Activated naive CD8-positive, alpha-beta T cell treated with anti-CD3 and anti-CD28 coated beads, Interleukin-2, amount 10 ng/mL, durations not matched to agents 7 days and 5 days (primary cell): ENCODE measurements at regions not wholly inside any gene's neighbourhood (a gene's known extent, or its start where the extent isn't known, plus 50 kb on each side); places are given as distances from the start of the nearest gene placed in this dataset.
A peak's percentile ranks its signal among the peaks of the same experiment; 100 is the strongest.
"Not testable (repeated sequence)": the region's sequence is repeated elsewhere in the genome, so short reads cannot be mapped to it uniquely, and the experiment has no call there.

ENCODE experiments used
- ATAC-seq: fragments of 150-1000 bp; cut with Tn5 transposase; one replicate; pipeline ENCODE4 v1.10.0; 2021; ENCODE audit warnings: low read depth, moderate library complexity
- POLR2A ChIA-PET: fragments of 350-600 bp; sonication (Branson Sonifier 250); formaldehyde crosslinking; loops from one replicate; lab custom pipeline; 2021; ENCODE audit warnings: antibody characterized with exemption; lab: Charles Lee
- DNase-seq: peaks from one replicate; pipeline ENCODE4 v3.0.0; 2021
- H3K27ac Mint-ChIP-seq: one replicate; pipeline ENCODE4 v1.8.0; 2022; ENCODE audit warnings: mild to moderate bottlenecking, mixed read lengths
- H3K27me3 Mint-ChIP-seq: one replicate; pipeline ENCODE4 v1.8.0; 2022; ENCODE audit warnings: mild to moderate bottlenecking, moderate library complexity, mixed read lengths
- H3K36me3 Mint-ChIP-seq: one replicate; pipeline ENCODE4 v1.8.0; 2021; ENCODE audit warnings: mild to moderate bottlenecking, mixed read lengths
- H3K4me1 Mint-ChIP-seq: one replicate; pipeline ENCODE4 v1.8.0; 2021; ENCODE audit warnings: mixed read lengths
- H3K4me3 Mint-ChIP-seq: one replicate; pipeline ENCODE4 v1.8.0; 2022; ENCODE audit warnings: mild to moderate bottlenecking, moderate library complexity, mixed read lengths
- H3K9me3 Mint-ChIP-seq: one replicate; pipeline ENCODE4 v1.8.0; 2021; ENCODE audit warnings: mixed read lengths

DNA sequence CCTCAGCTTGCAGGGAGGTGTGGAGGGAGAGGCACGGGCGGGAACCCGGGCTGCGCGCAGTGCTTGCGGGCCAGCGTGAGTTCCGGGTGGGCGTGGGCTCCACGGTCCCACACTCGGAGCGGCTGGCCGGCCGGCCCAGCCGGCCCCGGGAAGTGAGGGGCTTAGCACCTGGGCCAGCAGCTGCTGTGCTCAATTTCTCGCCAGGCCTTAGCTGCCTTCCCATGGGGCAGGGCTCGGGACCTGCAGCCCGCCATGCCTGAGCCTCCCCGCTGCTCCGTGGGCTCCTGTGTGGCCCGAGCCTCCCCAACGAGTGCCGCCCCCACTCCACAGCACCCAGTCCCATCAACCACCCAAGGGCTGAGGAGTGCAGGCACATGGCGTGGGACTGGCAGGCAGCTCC lies 83.0 kb upstream of the CDCA7L start:
- H3K4me3 Mint-ChIP-seq, H3K36me3 Mint-ChIP-seq, H3K27me3 Mint-ChIP-seq, H3K9me3 Mint-ChIP-seq, DNase-seq, POLR2A ChIA-PET, ATAC-seq, H3K4me1 Mint-ChIP-seq, H3K27ac Mint-ChIP-seq: not testable (repeated sequence)

DNA sequence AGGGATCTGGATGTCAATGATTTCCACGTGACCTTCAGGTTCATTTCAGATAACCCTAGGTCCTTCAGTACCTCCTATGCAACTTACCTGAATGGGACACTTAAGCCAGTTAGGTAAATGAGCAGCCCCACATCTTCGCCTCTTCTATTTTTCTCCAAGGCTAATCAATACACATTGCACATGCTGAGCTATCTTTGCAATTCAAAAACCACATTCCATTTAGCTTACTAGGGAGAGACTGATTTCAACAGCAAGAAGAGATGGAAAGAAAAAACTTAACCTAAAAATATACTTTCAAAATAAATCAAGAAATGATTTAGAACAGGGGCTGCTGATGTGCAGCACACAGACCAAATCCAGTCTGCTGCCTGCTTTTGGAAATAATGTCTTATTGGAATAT lies 81.8 kb upstream of the CDCA7L start:
- Mint-ChIP-seq H3K4me3 (no peak overlapping the region), H3K36me3 (no peaks in the 10 kb centered on the region), H3K27ac (no peak overlapping the region), H3K9me3 (no peaks in the 10 kb centered on the region), H3K27me3 (peaks cover 5% of the 10 kb centered on the region), H3K4me1 (no peaks in the 10 kb centered on the region)
- ATAC-seq (no peak), DNase-seq (no peak)
- POLR2A ChIA-PET, result no interaction called here

DNA sequence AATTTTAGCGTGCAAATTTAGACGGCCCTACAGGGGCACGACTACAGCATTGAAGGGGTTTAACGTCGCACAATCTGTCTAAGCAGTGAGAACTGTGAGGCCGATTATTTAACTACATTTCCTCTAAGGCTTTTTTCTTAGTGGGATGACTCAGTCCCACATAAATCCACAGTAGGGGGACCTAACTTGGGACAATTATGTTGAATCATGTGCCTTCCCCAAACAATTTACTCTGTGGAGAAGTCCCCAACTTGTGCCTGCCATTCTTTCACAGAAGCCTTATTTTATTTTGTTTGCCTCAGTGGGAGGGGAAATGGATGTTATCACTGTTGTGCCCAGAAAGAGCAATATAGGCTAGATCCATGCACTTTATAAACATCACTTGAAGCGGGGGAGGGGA lies 80.3 kb upstream of the CDCA7L start:
- H3K4me3 Mint-ChIP-seq, result no peak overlapping the region
- no peaks in the 10 kb centered on the region for H3K36me3 Mint-ChIP-seq
- POLR2A ChIA-PET, result no interaction called here
- H3K4me1 Mint-ChIP-seq, result no peaks in the 10 kb centered on the region
- ATAC-seq (no peak), DNase-seq (no peak)
- H3K27me3 Mint-ChIP-seq, result peaks cover 12% of the 10 kb centered on the region
- H3K27ac Mint-ChIP-seq, result no peak overlapping the region
- H3K9me3 Mint-ChIP-seq, result no peaks in the 10 kb centered on the region

DNA sequence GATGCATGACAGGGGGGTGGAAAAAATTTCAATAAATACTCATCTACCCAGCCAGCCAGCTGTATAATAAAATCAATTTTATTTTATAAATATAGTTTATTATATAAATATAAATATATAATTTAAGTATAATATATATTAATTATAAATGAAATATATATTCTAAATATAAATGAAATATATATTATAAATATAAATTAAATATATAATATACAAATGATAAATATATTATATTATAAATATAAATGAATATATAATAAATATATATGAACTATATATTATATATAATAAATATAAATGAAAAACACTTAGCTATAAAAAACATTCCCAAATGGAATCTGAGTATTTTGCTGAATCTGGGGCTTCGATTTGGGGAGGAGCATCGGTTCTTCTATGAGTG lies 79.4 kb upstream of the CDCA7L start:
- H3K36me3 Mint-ChIP-seq, result no peaks in the 10 kb centered on the region
- H3K27me3 Mint-ChIP-seq, result peaks cover 17% of the 10 kb centered on the region
- no peaks in the 10 kb centered on the region for H3K4me1 Mint-ChIP-seq
- no peak overlapping the region for H3K4me3 Mint-ChIP-seq
- POLR2A ChIA-PET, result no interaction called here
- H3K27ac Mint-ChIP-seq, result no peak overlapping the region
- no peak for DNase-seq
- ATAC-seq, result no peak
- no peaks in the 10 kb centered on the region for H3K9me3 Mint-ChIP-seq

DNA sequence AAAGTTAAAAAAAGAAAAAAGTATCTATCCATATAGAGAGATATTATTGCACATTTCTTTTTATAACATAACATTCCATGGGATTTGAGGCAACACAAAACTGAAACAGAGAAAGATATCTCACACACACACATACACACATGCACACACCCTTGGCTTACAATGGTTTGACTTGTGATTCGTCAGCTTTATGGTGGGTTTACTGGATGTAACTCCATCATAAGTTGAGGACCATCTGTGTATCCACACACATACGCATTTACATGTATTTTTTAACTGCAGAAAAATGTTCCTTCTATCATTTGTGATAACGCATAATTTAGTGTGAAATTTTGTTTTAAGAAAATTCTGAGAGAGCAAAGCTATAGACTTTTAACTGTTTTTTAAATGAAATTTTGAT lies 74.2 kb upstream of the CDCA7L start:
- ATAC-seq (no peak), DNase-seq (no peak)
- POLR2A ChIA-PET, result no interaction called here
- peaks cover 22% of the 10 kb centered on the region for H3K27me3 Mint-ChIP-seq
- no peaks in the 10 kb centered on the region for H3K9me3 Mint-ChIP-seq
- H3K36me3 Mint-ChIP-seq, result no peaks in the 10 kb centered on the region
- no peak overlapping the region for H3K4me3 Mint-ChIP-seq
- no peaks in the 10 kb centered on the region for H3K4me1 Mint-ChIP-seq
- H3K27ac Mint-ChIP-seq, result no peak overlapping the region

DNA sequence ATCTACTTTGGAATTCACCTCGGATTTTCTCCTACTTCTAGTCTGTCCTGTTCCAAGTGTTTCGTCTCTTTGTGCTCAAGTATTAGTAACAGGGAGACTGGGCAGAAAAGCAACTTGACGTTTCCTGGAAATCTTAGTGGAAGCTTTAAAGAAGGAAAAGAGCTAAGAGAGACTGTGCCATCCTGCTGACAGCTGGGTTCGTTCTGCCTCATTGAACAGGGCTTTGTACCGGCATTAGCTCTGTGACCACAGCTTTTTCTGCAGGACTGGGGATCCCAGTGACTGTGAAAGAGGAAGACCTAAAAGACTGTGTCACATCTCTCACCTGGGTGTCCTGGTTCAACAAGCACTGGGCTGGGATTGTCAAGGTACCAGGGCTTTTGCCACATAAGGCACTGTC lies 70.8 kb upstream of the CDCA7L start:
- no peak for DNase-seq
- H3K36me3 Mint-ChIP-seq, result no peaks in the 10 kb centered on the region
- H3K27me3 Mint-ChIP-seq, result peaks cover 14% of the 10 kb centered on the region
- POLR2A ChIA-PET, result no interaction called here
- no peak overlapping the region for H3K4me3 Mint-ChIP-seq
- ATAC-seq, result no peak
- no peak overlapping the region for H3K27ac Mint-ChIP-seq
- no peaks in the 10 kb centered on the region for H3K9me3 Mint-ChIP-seq
- peaks cover 2% of the 10 kb centered on the region for H3K4me1 Mint-ChIP-seq

DNA sequence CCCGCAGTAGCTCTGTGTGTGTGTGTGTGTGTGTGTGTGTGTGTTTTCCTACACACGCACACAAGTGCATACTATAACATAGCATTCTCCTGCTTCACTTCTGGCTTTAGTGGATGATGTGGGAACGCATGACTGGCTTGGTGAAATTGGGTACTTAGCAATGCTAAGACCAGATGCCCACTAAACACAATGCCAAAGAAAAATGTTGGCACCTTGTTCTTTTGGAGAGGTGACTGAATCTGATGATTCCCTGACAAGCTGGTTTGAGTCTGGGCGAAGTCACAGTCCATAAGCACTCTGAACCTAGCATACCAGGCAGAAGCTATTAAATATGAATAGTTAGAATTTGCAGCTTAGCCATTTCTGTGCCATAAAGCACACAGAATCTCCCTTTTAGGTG lies 68.0 kb upstream of the CDCA7L start:
- ATAC-seq (no peak), DNase-seq (no peak)
- peaks cover 6% of the 10 kb centered on the region for H3K27me3 Mint-ChIP-seq
- no peaks in the 10 kb centered on the region for H3K9me3 Mint-ChIP-seq
- no peak overlapping the region for H3K4me3 Mint-ChIP-seq
- POLR2A ChIA-PET, result no interaction called here
- no peak overlapping the region for H3K27ac Mint-ChIP-seq
- H3K36me3 Mint-ChIP-seq, result no peaks in the 10 kb centered on the region
- H3K4me1 Mint-ChIP-seq, result peaks cover 2% of the 10 kb centered on the region

DNA sequence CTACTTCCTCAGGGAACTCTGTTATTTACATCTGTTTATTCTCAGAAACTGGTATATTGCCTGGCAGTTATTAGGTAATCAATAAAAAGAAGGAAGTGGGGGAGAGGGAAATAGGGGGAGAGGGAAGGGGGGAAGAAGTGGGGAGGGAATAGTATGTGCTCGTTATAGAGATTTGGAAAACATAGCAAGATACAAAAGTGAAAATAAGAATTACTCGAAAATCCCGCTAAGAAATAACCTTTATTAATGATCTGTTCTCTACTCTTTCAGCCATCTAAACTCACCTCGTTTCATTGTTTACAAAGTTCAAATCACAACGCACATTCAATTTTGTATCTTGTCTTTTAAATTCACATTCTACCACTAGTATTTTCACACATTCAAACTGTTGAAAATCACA lies 63.0 kb upstream of the CDCA7L start:
- Mint-ChIP-seq H3K4me1 (no peaks in the 10 kb centered on the region), H3K9me3 (no peaks in the 10 kb centered on the region), H3K27ac (no peak overlapping the region), H3K27me3 (peaks cover 16% of the 10 kb centered on the region), H3K4me3 (no peak overlapping the region), H3K36me3 (no peaks in the 10 kb centered on the region)
- ATAC-seq (no peak), DNase-seq (no peak)
- POLR2A ChIA-PET, result no interaction called here

DNA sequence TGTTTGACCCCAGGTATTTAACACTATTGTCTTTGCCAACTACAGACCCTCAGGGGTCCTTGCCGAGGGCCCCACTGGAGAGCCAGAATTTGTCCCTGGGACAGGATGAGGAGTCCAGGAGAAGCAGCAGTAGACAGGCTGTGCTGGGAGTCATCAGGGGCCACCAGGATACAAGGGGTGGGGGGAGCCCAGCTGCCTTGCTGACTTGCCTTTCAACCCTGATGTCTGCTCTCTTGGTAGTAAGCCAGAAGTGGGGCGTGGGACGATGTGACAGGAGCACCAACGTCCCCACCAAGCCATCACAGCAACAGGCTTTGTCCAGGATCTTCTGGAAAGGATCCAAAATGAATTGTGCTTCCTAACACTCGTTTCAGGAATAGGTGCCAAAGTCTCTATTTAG lies 62.4 kb upstream of the CDCA7L start:
- H3K36me3 Mint-ChIP-seq, result no peaks in the 10 kb centered on the region
- ATAC-seq (no peak), DNase-seq (no peak)
- H3K4me1 Mint-ChIP-seq, result no peaks in the 10 kb centered on the region
- no peak overlapping the region for H3K4me3 Mint-ChIP-seq
- no peaks in the 10 kb centered on the region for H3K9me3 Mint-ChIP-seq
- H3K27me3 Mint-ChIP-seq, result peaks cover 17% of the 10 kb centered on the region
- POLR2A ChIA-PET, result no interaction called here
- no peak overlapping the region for H3K27ac Mint-ChIP-seq

DNA sequence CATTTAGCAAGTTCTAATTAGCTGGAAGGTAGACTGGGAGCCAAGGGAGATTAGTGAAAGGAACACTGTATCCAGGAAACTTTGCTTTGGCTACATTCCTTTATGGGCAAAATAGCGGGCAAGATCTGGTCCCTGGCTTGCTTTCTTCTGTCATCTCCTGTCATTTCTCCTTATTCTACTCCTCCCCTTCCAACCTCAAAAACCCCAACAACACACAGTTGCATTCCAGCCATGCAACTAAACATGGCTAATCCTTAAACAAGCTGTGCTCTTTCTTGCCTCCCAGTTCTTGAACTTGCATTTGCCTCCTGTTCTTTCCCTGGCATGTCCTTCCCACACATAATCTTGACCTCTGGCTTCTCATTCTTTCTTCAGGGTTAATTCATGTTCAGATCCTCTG lies 59.5 kb upstream of the CDCA7L start:
- Mint-ChIP-seq H3K4me1 (peaks cover 4% of the 10 kb centered on the region), H3K27ac (no peak overlapping the region), H3K36me3 (no peaks in the 10 kb centered on the region), H3K27me3 (peaks cover 19% of the 10 kb centered on the region), H3K4me3 (no peak overlapping the region), H3K9me3 (no peaks in the 10 kb centered on the region)
- DNase-seq, result no peak
- no peak for ATAC-seq
- POLR2A ChIA-PET, result no interaction called here

DNA sequence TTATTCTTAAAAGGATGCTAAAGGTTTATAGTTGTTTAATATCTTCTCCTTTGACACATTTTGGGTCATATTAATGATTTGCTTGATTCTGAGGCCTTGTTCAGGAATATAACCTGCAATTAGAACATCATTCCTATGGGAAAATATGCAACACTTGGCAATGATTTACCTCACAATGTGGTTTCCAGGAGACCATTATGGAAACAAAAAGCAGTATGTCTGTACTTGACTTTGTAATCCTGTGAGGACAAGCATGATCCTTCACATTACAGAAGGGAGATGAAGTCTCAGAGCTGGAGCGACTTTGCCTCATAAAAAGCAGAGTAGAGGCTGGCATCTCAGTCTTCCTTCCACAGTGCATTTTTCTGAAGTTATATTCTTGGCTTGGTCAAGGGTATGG lies 57.0 kb upstream of the CDCA7L start:
- Mint-ChIP-seq H3K9me3 (no peaks in the 10 kb centered on the region), H3K27ac (no peak overlapping the region), H3K4me1 (peaks cover 4% of the 10 kb centered on the region), H3K27me3 (peaks cover 18% of the 10 kb centered on the region), H3K4me3 (no peak overlapping the region), H3K36me3 (no peaks in the 10 kb centered on the region)
- POLR2A ChIA-PET, result no interaction called here
- DNase-seq (no peak), ATAC-seq (no peak)

DNA sequence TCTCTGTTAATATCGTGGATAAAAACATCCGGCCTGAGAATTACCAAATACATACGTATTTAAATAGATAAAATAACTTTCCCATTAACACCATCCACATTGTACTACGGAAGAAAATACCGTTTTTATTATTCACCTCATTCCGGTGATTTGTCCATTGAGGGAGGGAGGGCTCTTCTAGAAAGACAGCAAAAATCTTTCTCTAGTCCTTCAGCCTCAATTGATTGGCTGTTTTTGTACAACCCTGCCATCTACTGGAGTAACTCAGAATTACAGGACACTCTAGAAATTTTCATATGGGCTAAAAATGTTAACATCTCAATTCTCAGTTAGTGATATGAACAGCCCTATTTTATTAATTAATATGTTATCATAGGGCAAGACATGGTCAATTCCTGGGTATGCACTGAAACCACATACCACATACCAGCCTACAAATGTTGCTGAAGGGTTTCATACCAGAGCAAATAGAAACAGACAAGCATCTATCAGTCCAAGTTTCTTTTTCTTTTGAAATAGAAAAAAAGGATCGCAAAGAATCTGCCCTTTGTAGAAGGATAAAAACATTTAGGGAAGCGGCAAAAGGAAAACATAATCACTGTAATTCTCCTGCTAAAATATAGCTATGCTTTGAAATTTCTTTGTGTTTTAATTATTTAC lies 55.8 kb upstream of the CDCA7L start:
- POLR2A ChIA-PET, result no interaction called here
- H3K4me1 Mint-ChIP-seq, result peaks cover 4% of the 10 kb centered on the region
- no peak for DNase-seq
- H3K27ac Mint-ChIP-seq, result no peak overlapping the region
- ATAC-seq, result no peak
- H3K9me3 Mint-ChIP-seq, result no peaks in the 10 kb centered on the region
- no peaks in the 10 kb centered on the region for H3K36me3 Mint-ChIP-seq
- peak overlapping the region; percentile 12 for H3K4me3 Mint-ChIP-seq
- H3K27me3 Mint-ChIP-seq, result peaks cover 10% of the 10 kb centered on the region

DNA sequence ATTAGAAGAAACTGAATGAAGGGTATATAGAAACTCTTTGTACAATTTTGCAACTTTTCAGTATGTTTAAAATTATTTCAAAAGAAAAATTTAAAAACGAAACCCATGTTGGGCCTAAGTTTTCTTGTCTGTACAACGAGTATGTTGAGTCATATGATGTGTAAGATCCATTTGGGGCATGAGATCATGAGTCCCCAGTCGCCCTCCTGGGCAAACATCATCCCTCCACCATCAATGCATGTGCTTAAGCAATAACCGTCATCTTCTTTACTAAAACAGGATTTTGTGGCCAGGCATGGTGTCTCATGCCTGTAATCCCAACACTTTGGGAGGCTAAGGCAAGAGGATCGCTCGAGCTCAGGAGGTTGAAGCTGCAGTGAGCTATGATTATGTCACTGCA lies 54.2 kb upstream of the CDCA7L start:
- H3K9me3 Mint-ChIP-seq, result no peaks in the 10 kb centered on the region
- no peak overlapping the region for H3K4me3 Mint-ChIP-seq
- no peak for ATAC-seq
- DNase-seq, result no peak
- POLR2A ChIA-PET, result no interaction called here
- H3K4me1 Mint-ChIP-seq, result peaks cover 4% of the 10 kb centered on the region
- no peaks in the 10 kb centered on the region for H3K36me3 Mint-ChIP-seq
- no peak overlapping the region for H3K27ac Mint-ChIP-seq
- peaks cover 5% of the 10 kb centered on the region for H3K27me3 Mint-ChIP-seq

DNA sequence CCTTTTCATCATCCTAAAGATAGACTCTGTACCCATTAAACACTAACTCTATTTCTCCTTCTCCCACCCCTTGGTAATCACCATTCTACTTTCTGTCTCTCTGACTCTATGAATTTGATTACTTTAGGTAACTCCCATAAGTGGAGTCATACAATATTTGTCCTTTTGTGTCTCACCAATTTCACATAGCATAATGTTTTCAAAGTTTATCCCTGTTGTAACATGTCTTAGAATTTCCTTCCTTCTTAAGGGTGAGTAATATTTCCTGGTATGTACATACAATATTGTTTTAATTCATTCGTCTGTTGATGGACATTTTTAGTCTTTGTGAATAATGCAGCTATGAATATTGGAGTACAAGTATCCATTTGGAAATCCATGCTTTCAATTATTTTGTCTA lies 50.9 kb upstream of the CDCA7L start:
- DNase-seq, result no peak
- no peak for ATAC-seq
- POLR2A ChIA-PET, result no interaction called here
- Mint-ChIP-seq H3K27me3 (peaks cover 4% of the 10 kb centered on the region), H3K36me3 (no peaks in the 10 kb centered on the region), H3K4me1 (peaks cover 4% of the 10 kb centered on the region), H3K27ac (no peak overlapping the region), H3K9me3 (no peaks in the 10 kb centered on the region), H3K4me3 (no peak overlapping the region)
